ENCODE measurements at regions not wholly inside any gene's neighbourhood (a gene's known extent, or its start where the extent isn't known, plus 50 kb on each side); places are given as distances from the start of the nearest gene placed in this dataset.
"Not testable (repeated sequence)": the region's sequence is repeated elsewhere in the genome, so short reads cannot be mapped to it uniquely, and the experiment has no call there.

- no peak for DNase-seq (ENCODE audit: insufficient read length, low spot score)
- no peak for FAIRE-seq
- TF ChIP-seq POLR2AphosphoS5 (IDR thresholded peaks at IDR 0.05; ENCODE audit: low read depth, low read length) (no peak), PAX5 (IDR thresholded peaks at IDR 0.05; ENCODE audit: insufficient read depth, low read length, severe bottlenecking) (no peak), TAF1 (IDR thresholded peaks at IDR 0.05; ENCODE audit: low read depth, low read length) (no peak), SPI1 (IDR thresholded peaks at IDR 0.05; ENCODE audit: low read depth, low read length) (no peak), POU2F2 (IDR thresholded peaks at IDR 0.05; ENCODE audit: low read depth, low read length) (no peak)
Observed at GRCh38 chr1:73452522-73452921, 745.5 kb downstream of the LRRIQ3 start.

- not testable (repeated sequence) for FAIRE-seq
Observed at GRCh38 chr1:73450668-73451067, 747.3 kb downstream of the LRRIQ3 start.

DNA sequence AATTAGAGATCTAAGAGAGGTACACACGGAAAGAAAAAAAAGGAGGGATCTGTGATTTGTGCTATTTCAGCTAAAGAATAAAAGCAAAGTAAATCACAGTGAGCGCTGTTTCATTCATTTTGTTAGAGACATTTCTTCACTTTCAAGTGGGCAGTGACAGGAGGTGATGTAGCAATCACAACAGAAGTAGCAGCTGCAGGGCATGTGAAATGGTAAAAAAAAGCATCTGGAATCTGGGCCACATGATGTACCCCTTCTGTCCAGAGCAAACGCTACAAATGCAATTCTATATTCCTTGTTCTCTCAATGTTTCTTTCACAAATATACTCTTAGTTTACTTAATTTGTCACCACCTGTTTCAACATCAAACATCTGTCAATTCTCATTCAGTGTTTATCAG is 786.5 kb downstream of the LRRIQ3 start:
- FAIRE-seq (no peak), DNase-seq (ENCODE audit: insufficient read length, low spot score) (no peak)
- no peak for TF ChIP-seq POLR2AphosphoS5 (IDR thresholded peaks at IDR 0.05; ENCODE audit: low read depth, low read length)
- TF ChIP-seq PAX5 (IDR thresholded peaks at IDR 0.05; ENCODE audit: insufficient read depth, low read length, severe bottlenecking), result no peak

More at GRCh38 chr1:73450668-73451067, 747.3 kb downstream of the LRRIQ3 start:
- not testable (repeated sequence) for DNase-seq (ENCODE audit: insufficient read length, low spot score)

DNA sequence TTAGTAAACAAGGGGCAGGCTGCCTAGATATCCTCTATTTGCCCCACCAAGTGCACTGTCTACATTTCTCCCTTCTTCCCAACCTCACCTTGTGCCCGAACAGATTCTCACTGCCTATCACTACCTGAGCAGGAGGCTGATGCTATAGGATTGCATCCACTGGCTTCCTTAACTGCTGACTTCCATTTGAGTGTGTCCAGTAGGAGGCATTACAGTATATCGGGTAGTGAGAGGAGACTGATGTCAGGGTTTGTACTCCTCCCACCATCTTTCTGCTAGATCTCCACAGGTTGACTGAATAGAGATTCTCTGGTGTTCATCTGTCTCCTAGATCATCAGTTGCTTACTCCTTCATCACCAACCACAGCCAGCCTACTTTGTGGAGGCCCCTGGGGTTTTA is 796.3 kb downstream of the LRRIQ3 start:
- DNase-seq (ENCODE audit: insufficient read length, low spot score) (no peak), FAIRE-seq (no peak)

DNA sequence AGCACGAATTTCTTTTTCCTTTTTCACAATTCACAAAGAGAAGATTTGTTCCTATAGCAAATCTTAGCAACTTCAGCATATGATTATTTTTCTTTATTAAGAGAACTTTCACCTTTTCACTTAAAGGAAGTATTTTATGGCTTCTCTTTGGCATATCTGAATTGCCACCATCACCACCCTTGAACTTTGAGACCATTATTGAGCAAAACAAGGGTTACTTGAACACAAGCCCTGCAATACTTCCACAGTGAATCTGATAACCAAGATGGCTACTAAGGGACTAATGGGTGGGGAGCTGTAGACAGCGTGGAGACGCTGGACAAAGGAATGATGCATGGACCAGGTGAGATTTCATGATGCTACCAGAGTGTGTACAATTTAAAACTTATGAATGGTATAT is 815.0 kb downstream of the LRRIQ3 start:
- DNase-seq (ENCODE audit: insufficient read length, low spot score) (no peak), FAIRE-seq (no peak)
- TF ChIP-seq POU2F2 (IDR thresholded peaks at IDR 0.05; ENCODE audit: low read depth, low read length), result no peak
- TF ChIP-seq TAF1 (IDR thresholded peaks at IDR 0.05; ENCODE audit: low read depth, low read length), result no peak

More for the DNA sequence above, 796.3 kb downstream of the LRRIQ3 start:
- TF ChIP-seq SPI1 (IDR thresholded peaks at IDR 0.05; ENCODE audit: low read depth, low read length), result no peak
- TF ChIP-seq POU2F2 (IDR thresholded peaks at IDR 0.05; ENCODE audit: low read depth, low read length), result no peak
- TF ChIP-seq POLR2AphosphoS5 (IDR thresholded peaks at IDR 0.05; ENCODE audit: low read depth, low read length), result no peak
- no peak for TF ChIP-seq TAF1 (IDR thresholded peaks at IDR 0.05; ENCODE audit: low read depth, low read length)
- TF ChIP-seq PAX5 (IDR thresholded peaks at IDR 0.05; ENCODE audit: insufficient read depth, low read length, severe bottlenecking), result no peak
- TF ChIP-seq POLR2A (IDR thresholded peaks at IDR 0.05; ENCODE audit: low read depth, low read length), result no peak

GRCh38 chr1:73366734-73367413 is 831.1 kb downstream of the LRRIQ3 start:
- TF ChIP-seq POU2F2 (IDR thresholded peaks at IDR 0.05; ENCODE audit: low read depth, low read length), result no peak
- TF ChIP-seq POLR2A (IDR thresholded peaks at IDR 0.05; ENCODE audit: low read depth, low read length), result no peak
- TF ChIP-seq POLR2AphosphoS5 (IDR thresholded peaks at IDR 0.05; ENCODE audit: low read depth, low read length), result no peak
- no peak for TF ChIP-seq TAF1 (IDR thresholded peaks at IDR 0.05; ENCODE audit: low read depth, low read length)
- TF ChIP-seq PAX5 (IDR thresholded peaks at IDR 0.05; ENCODE audit: insufficient read depth, low read length, severe bottlenecking), result no peak
- no peak for TF ChIP-seq SPI1 (IDR thresholded peaks at IDR 0.05; ENCODE audit: low read depth, low read length)
- FAIRE-seq (no peak), DNase-seq (ENCODE audit: insufficient read length, low spot score) (no peak)

DNA sequence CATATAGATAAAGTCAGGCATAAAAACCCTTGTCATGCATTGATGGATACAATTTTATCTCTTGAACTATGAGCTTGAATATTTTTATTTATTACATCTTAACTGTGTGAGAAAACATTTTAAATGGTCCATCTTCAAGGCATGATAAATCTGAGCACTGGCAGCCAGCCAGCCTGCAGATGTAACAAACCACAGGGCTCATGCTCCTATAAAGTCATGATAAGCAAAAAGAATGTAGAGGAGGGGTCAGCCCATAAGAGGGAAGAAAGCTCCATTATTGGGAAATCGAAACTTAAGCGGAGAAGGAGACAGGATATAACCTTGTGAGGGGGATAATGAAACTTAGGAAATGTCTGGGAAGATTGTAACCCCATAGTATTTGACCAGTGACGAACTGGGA is 839.0 kb downstream of the LRRIQ3 start:
- no peak for FAIRE-seq
- no peak for DNase-seq (ENCODE audit: insufficient read length, low spot score)
- no peak for TF ChIP-seq POLR2AphosphoS5 (IDR thresholded peaks at IDR 0.05; ENCODE audit: low read depth, low read length)
- no peak for TF ChIP-seq POU2F2 (IDR thresholded peaks at IDR 0.05; ENCODE audit: low read depth, low read length)
- no peak for TF ChIP-seq SPI1 (IDR thresholded peaks at IDR 0.05; ENCODE audit: low read depth, low read length)
- TF ChIP-seq PAX5 (IDR thresholded peaks at IDR 0.05; ENCODE audit: insufficient read depth, low read length, severe bottlenecking), result no peak
- no peak for TF ChIP-seq TAF1 (IDR thresholded peaks at IDR 0.05; ENCODE audit: low read depth, low read length)
- no peak for TF ChIP-seq POLR2A (IDR thresholded peaks at IDR 0.05; ENCODE audit: low read depth, low read length)

- DNase-seq (ENCODE audit: insufficient read length, low spot score) (no peak), FAIRE-seq (no peak)
- TF ChIP-seq POU2F2 (IDR thresholded peaks at IDR 0.05; ENCODE audit: low read depth, low read length) (no peak), PAX5 (IDR thresholded peaks at IDR 0.05; ENCODE audit: insufficient read depth, low read length, severe bottlenecking) (no peak), POLR2A (IDR thresholded peaks at IDR 0.05; ENCODE audit: low read depth, low read length) (no peak), POLR2AphosphoS5 (IDR thresholded peaks at IDR 0.05; ENCODE audit: low read depth, low read length) (no peak), TAF1 (IDR thresholded peaks at IDR 0.05; ENCODE audit: low read depth, low read length) (no peak), SPI1 (IDR thresholded peaks at IDR 0.05; ENCODE audit: low read depth, low read length) (no peak)
Observed at GRCh38 chr1:73356485-73356884, 841.5 kb downstream of the LRRIQ3 start.

DNA sequence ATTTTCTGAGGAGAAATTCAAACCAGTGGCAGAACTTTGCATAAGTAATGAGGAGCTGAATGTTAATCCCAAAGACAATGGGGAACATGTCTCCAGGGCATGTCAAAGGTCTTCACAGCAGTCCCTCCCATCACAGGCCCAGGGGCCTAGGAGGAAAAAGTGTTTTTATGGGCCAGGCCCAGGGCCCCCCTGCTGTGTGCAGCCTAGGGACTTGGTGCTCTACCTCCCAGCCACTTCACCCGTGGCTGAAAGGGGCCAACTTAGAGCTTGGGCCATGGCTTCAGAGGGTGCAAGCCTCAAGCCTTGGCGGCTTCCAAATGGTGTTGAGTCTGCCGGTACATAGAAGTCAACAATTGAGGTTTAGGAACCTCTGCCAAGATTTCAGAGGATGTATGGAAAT is 854.0 kb downstream of the LRRIQ3 start:
- FAIRE-seq (no peak), DNase-seq (ENCODE audit: insufficient read length, low spot score) (no peak)
- TF ChIP-seq PAX5 (IDR thresholded peaks at IDR 0.05; ENCODE audit: insufficient read depth, low read length, severe bottlenecking) (no peak), POU2F2 (IDR thresholded peaks at IDR 0.05; ENCODE audit: low read depth, low read length) (no peak), TAF1 (IDR thresholded peaks at IDR 0.05; ENCODE audit: low read depth, low read length) (no peak)

GRCh38 chr1:73333847-73334503 is 864.0 kb downstream of the LRRIQ3 start:
- FAIRE-seq (no peak), DNase-seq (ENCODE audit: insufficient read length, low spot score) (no peak)
- TF ChIP-seq SPI1 (IDR thresholded peaks at IDR 0.05; ENCODE audit: low read depth, low read length) (no peak), PAX5 (IDR thresholded peaks at IDR 0.05; ENCODE audit: insufficient read depth, low read length, severe bottlenecking) (no peak), POLR2AphosphoS5 (IDR thresholded peaks at IDR 0.05; ENCODE audit: low read depth, low read length) (no peak), POLR2A (IDR thresholded peaks at IDR 0.05; ENCODE audit: low read depth, low read length) (no peak), TAF1 (IDR thresholded peaks at IDR 0.05; ENCODE audit: low read depth, low read length) (no peak), POU2F2 (IDR thresholded peaks at IDR 0.05; ENCODE audit: low read depth, low read length) (no peak)
